ENCODE measurements at regions not wholly inside any gene's neighbourhood (a gene's known extent, or its start where the extent isn't known, plus 50 kb on each side); places are given as distances from the start of the nearest gene placed in this dataset.

DNA sequence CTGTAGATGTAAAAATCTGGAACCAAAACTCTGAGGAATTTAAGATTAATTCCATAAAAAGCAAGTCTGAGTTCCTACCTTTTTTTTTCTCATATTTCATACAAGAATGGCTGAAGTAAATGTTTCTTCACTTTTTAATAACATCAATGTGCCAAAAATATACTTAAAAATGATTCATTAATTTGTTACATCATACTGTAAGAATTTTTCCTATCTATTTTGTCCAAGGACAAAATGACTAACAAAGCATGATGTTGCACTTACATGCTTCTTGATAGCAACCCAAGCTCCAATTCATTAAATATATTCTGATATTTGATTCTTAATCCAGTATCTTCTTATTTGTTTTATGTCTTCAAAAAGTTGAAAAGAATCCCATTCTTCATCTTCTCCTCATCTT lies 988.3 kb downstream of the TLE1 start:
- no peak overlapping the region for H3K4me3 ChIP-seq
- H3K36me3 ChIP-seq = no peaks in the 10 kb centered on the region
- H3K27me3 ChIP-seq = no peaks in the 10 kb centered on the region
- TF ChIP-seq POLR2AphosphoS5 (IDR thresholded peaks at IDR 0.05) = no peak
- TF ChIP-seq POLR2A (IDR thresholded peaks at IDR 0.05) = no peak
- TF ChIP-seq CTCF (IDR thresholded peaks at IDR 0.05) = no peak
- TF ChIP-seq EP300 (IDR thresholded peaks at IDR 0.05) = no peak
- no peak overlapping the region for H3K27ac ChIP-seq
- peaks cover 0 to 15% (median 7%) of the 10 kb centered on the region in 3 donors for H3K4me1 ChIP-seq
- peak; percentile 48 for ATAC-seq
- H3K9me3 ChIP-seq = no peaks in the 10 kb centered on the region

DNA sequence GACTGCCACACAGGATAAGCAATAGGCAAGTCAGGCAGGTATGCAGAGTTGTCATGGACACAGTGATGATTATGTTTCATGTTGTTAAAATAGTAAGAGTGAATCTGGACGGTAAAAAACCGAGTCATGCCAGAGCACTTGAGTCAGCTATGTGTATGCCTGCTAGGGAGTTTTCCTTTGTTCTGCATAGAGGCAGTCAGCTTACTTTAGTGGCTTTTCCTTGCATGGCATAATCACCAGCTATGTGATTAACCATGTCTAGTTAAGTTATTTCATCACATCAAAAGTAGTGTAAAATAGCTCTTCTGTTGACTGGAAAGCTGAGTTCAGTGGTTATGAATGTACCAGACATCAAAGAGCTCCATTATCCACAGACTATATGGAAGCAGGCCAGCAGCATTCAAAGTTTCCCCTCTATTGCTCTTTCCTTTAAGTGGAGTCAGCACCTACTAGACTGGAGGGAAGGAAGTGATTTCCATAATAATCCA lies 989.8 kb downstream of the TLE1 start:
- peaks cover 0 to 15% (median 7%) of the 10 kb centered on the region in 3 donors for H3K4me1 ChIP-seq
- no peak for ATAC-seq
- H3K9me3 ChIP-seq = no peaks in the 10 kb centered on the region
- TF ChIP-seq EP300 (IDR thresholded peaks at IDR 0.05) (no peak), POLR2A (IDR thresholded peaks at IDR 0.05) (no peak), POLR2AphosphoS5 (IDR thresholded peaks at IDR 0.05) (no peak), CTCF (IDR thresholded peaks at IDR 0.05) (no peak)
- 8 to 44% methylated on average over 2 of the region's 2 CpGs for WGBS, 2 donors (ENCODE audit: low coverage in 1 of 2)
- H3K4me3 ChIP-seq = no peak overlapping the region
- H3K36me3 ChIP-seq = no peaks in the 10 kb centered on the region
- H3K27me3 ChIP-seq = no peaks in the 10 kb centered on the region
- no peak overlapping the region for H3K27ac ChIP-seq

DNA sequence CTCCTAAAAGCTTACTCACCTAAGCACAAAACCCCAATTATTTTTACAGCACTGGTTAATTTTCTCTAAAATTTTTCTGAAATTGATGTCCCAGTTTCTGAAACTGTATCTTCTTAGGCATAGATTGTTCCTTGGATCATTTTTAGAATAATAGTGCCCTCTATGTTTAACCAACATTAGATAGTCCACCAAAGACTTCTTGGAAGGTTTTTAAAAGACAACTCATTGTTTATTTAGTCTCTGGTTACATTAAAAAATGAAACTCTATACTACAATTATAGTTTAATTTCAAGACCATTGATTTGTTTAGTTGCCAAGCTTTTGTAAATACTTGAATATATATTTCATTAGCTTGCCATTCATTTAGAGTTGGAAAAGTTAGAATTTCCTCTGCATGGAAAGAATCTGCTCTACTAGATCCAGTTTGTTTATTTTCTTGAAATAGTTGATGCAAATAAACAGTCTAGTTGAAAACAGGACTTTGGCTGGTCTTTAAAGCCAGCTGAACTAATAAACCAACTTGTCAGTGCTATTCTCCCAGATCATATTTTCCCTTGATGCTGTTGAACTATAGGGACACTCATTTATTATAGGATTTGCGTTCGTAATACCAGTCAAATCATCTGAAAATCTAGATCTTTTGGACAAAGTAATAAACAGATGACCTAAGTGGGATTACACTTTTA lies 990.5 kb downstream of the TLE1 start:
- no peak overlapping the region for H3K4me3 ChIP-seq
- no peaks in the 10 kb centered on the region for H3K36me3 ChIP-seq
- TF ChIP-seq POLR2A (IDR thresholded peaks at IDR 0.05) (no peak), CTCF (IDR thresholded peaks at IDR 0.05) (no peak)
- 0 to 37% methylated on average over 2 of the region's 2 CpGs for WGBS, 2 donors (ENCODE audit: low coverage in 1 of 2)
- no peak overlapping the region for H3K27ac ChIP-seq
- H3K9me3 ChIP-seq = no peaks in the 10 kb centered on the region
- no peaks in the 10 kb centered on the region for H3K27me3 ChIP-seq
- peaks cover 0 to 15% (median 7%) of the 10 kb centered on the region in 3 donors for H3K4me1 ChIP-seq
- no peak for ATAC-seq

- H3K9me3 ChIP-seq = no peaks in the 10 kb centered on the region
These were observed 996.6 kb downstream of the TLE1 start for GRCh38 chr9:80692751-80693150.

More at GRCh38 chr9:80692751-80693150, 996.6 kb downstream of the TLE1 start:
- no peaks in the 10 kb centered on the region for H3K27me3 ChIP-seq
- H3K4me1 ChIP-seq = no peaks in the 10 kb centered on the region
- H3K4me3 ChIP-seq = no peak overlapping the region
- H3K27ac ChIP-seq = no peak overlapping the region
- TF ChIP-seq EP300 (IDR thresholded peaks at IDR 0.05) = no peak
- no peak for TF ChIP-seq CTCF (IDR thresholded peaks at IDR 0.05)
- TF ChIP-seq POLR2A (IDR thresholded peaks at IDR 0.05) = no peak
- no peak for ATAC-seq
- no peaks in the 10 kb centered on the region for H3K36me3 ChIP-seq
